PC-9 (cell line): ENCODE measurements at regions not wholly inside any gene's neighbourhood (a gene's known extent, or its start where the extent isn't known, plus 50 kb on each side); places are given as distances from the start of the nearest gene placed in this dataset.

Experiments
- BruUV-seq: library from RNA; stranded (reverse); fragments of 400-500 nt; replicated peaks from 2 replicates; lab custom pipeline; 2021; lab: Mats Ljungman, UMichigan
- CTCF ChIA-PET: fragments of 300-600 bp; sonication (Branson Sonifier 250); formaldehyde crosslinking; loops from one replicate; lab custom pipeline; 2022; ENCODE audit warnings: antibody characterized with exemption; lab: Charles Lee
- POLR2A ChIA-PET: fragments of 300-600 bp; sonication (Branson Sonifier 250); formaldehyde crosslinking; loops from one replicate; lab custom pipeline; 2022; ENCODE audit warnings: antibody characterized with exemption; ENCODE audit not compliant: unreplicated experiment; lab: Charles Lee
- DNase-seq, 2 experiments: peaks; one replicate each; pipeline versions ENCODE4 v3.0.0 to v3.0.0-alpha.2; 2015 to 2022; ENCODE audit warnings: mixed read lengths in 1 of 2
- H2AFZ ChIP-seq: fragments of 200-600 bp; sonication (generic); 2 replicates; pipeline ENCODE4 v1.8.1; 2017; ENCODE audit warnings: antibody characterized with exemption
- H3F3A ChIP-seq: fragments of 200-600 bp; sonication (generic); 2 replicates; pipeline ENCODE4 v1.8.1; 2017; ENCODE audit warnings: antibody characterized with exemption, mild to moderate bottlenecking, low read depth; ENCODE audit not compliant: insufficient read depth
- H3K27ac ChIP-seq: fragments of 200-600 bp; sonication (generic); 2 replicates; pipeline ENCODE4 v1.6.1; 2016; ENCODE audit warnings: mixed run types
- H3K27me3 ChIP-seq: fragments of 200-600 bp; sonication (generic); 2 replicates; pipeline ENCODE4 v1.6.1; 2016; ENCODE audit warnings: low read depth, mixed run types; ENCODE audit not compliant: insufficient read depth
- H3K36me3 ChIP-seq: fragments of 200-600 bp; sonication (generic); 2 replicates; pipeline ENCODE4 v1.6.1; 2016; ENCODE audit warnings: low read depth, mixed run types
- H3K4me1 ChIP-seq: fragments of 200-600 bp; sonication (generic); replicated peaks from 2 replicates; pipeline ENCODE4 v1.6.1; 2016; ENCODE audit warnings: mixed run types; ENCODE audit not compliant: insufficient read depth
- H3K4me2 ChIP-seq: fragments of 200-600 bp; sonication (generic); 2 replicates; pipeline ENCODE4 v1.6.1; 2017; ENCODE audit warnings: mixed run types
- H3K4me3 ChIP-seq: fragments of 200-600 bp; sonication (generic); 2 replicates; pipeline ENCODE4 v1.6.1; 2016; ENCODE audit warnings: mixed run types
- H3K79me2 ChIP-seq: fragments of 200-600 bp; sonication (generic); 2 replicates; pipeline ENCODE4 v1.6.1; 2017; ENCODE audit warnings: low read depth, mixed run types
- H3K9me2 ChIP-seq: fragments of 200-600 bp; sonication (generic); 2 replicates; pipeline ENCODE4 v1.8.1; 2017; ENCODE audit warnings: mild to moderate bottlenecking; ENCODE audit not compliant: insufficient read depth
- H3K9me3 ChIP-seq: fragments of 200-600 bp; sonication (generic); 2 replicates; pipeline ENCODE4 v1.8.1; 2016; ENCODE audit warnings: low read depth; ENCODE audit not compliant: insufficient read depth
- H4K20me1 ChIP-seq: fragments of 200-600 bp; sonication (generic); 2 replicates; pipeline ENCODE4 v1.8.1; 2017; ENCODE audit not compliant: insufficient read depth
- CTCF ChIP-seq: fragments of 200-600 bp; sonication (generic); conservative IDR thresholded peaks from 2 replicates; pipeline ENCODE4 v1.6.1; 2017; ENCODE audit warnings: mixed run types, antibody characterized with exemption, mild to moderate bottlenecking, moderate library complexity
- EZH2 ChIP-seq: fragments of 200-600 bp; sonication (generic); IDR thresholded peaks from 2 replicates; pipeline ENCODE4 v1.8.0; 2017; ENCODE audit warnings: antibody characterized with exemption, low read depth
- intact Hi-C: fragments of 100-400 bp; cut with micrococcal nuclease; formaldehyde crosslinking; loops from one replicate; pipeline ENCODE4 v1.10.0; 2022; ENCODE audit not compliant: unreplicated experiment

- no peaks in the 10 kb centered on the region for H3K9me2 ChIP-seq
- no peak overlapping the region for H3K4me2 ChIP-seq
- H3F3A ChIP-seq: no peaks in the 10 kb centered on the region
- H3K36me3 ChIP-seq: no peaks in the 10 kb centered on the region
- DNase-seq: no peak
- no peaks in the 10 kb centered on the region for H3K9me3 ChIP-seq
- intact Hi-C loops: no loop called here
- TF ChIP-seq EZH2 (no peak), CTCF (peak; percentile 33; the same call in 1 of the 2 replicates)
- H3K4me3 ChIP-seq: no peak overlapping the region
- H4K20me1 ChIP-seq: no peaks in the 10 kb centered on the region
- POLR2A ChIA-PET: no interaction called here
- H3K27ac ChIP-seq: no peak overlapping the region
- CTCF ChIA-PET: no interaction called here
- BruUV-seq: no TSS peak
- H3K79me2 ChIP-seq: no peaks in the 10 kb centered on the region
- no peak overlapping the region for H2AFZ ChIP-seq
- no peaks in the 10 kb centered on the region for H3K4me1 ChIP-seq
- H3K27me3 ChIP-seq: no peaks in the 10 kb centered on the region
These were observed 133.0 kb upstream of the CADM2 start for GRCh38 chr3:84825817-84826216.

- H3K79me2 ChIP-seq: no peaks in the 10 kb centered on the region
- no peaks in the 10 kb centered on the region for H3K4me1 ChIP-seq
- ChIA-PET POLR2A (no interaction called here), CTCF (no interaction called here)
- H3K4me2 ChIP-seq: no peak overlapping the region
- H4K20me1 ChIP-seq: no peaks in the 10 kb centered on the region
- H3K27me3 ChIP-seq: no peaks in the 10 kb centered on the region
- H3K4me3 ChIP-seq: no peak overlapping the region
- H3K9me3 ChIP-seq: no peaks in the 10 kb centered on the region
- no TSS peak for BruUV-seq
- H2AFZ ChIP-seq: no peak overlapping the region
- H3K27ac ChIP-seq: no peak overlapping the region
- intact Hi-C loops: no loop called here
- no peaks in the 10 kb centered on the region; the same call in 1 of the 2 replicates for H3K9me2 ChIP-seq
- no peak for TF ChIP-seq CTCF
- TF ChIP-seq EZH2: no peak
- DNase-seq: no peak
- no peaks in the 10 kb centered on the region for H3F3A ChIP-seq
- no peaks in the 10 kb centered on the region for H3K36me3 ChIP-seq
These were observed 128.3 kb upstream of the CADM2 start for GRCh38 chr3:84830476-84830875.

- Histone ChIP-seq H3K27ac (no peak overlapping the region), H3K9me3 (no peaks in the 10 kb centered on the region), H3K27me3 (no peaks in the 10 kb centered on the region), H3K36me3 (no peaks in the 10 kb centered on the region), H2AFZ (no peak overlapping the region), H4K20me1 (no peaks in the 10 kb centered on the region), H3K4me1 (no peaks in the 10 kb centered on the region), H3K4me3 (no peak overlapping the region), H3K9me2 (no peaks in the 10 kb centered on the region; the same call in 1 of the 2 replicates), H3K4me2 (no peak overlapping the region), H3F3A (no peaks in the 10 kb centered on the region), H3K79me2 (no peaks in the 10 kb centered on the region)
- BruUV-seq: no TSS peak
- no peak for DNase-seq
- ChIA-PET POLR2A (no interaction called here), CTCF (no interaction called here)
- intact Hi-C loops: no loop called here
- TF ChIP-seq EZH2 (no peak), CTCF (no peak)
These were observed 123.4 kb upstream of the CADM2 start for GRCh38 chr3:84835366-84835765.
